ENCODE measurements at regions not wholly inside any gene's neighbourhood (a gene's known extent, or its start where the extent isn't known, plus 50 kb on each side); places are given as distances from the start of the nearest gene placed in this dataset.
"Not testable (repeated sequence)": the region's sequence is repeated elsewhere in the genome, so short reads cannot be mapped to it uniquely, and the experiment has no call there.

- intact Hi-C loops (cut with DNase I): no loop called here
- ATAC-seq: no peak
- no peak for DNase-seq (ENCODE audit: missing footprints)
Measured at GRCh38 chr15:59905176-59905575, 98.9 kb upstream of the FOXB1 start.

GRCh38 chr15:59904450-59905135, 99.5 kb upstream of the FOXB1 start:
- intact Hi-C loops (cut with DNase I): no loop called here

GRCh38 chr15:59896663-59897074, 107.4 kb upstream of the FOXB1 start:
- ATAC-seq (no peak), DNase-seq (ENCODE audit: missing footprints) (no peak)
- intact Hi-C loops (cut with DNase I): no loop called here

More at GRCh38 chr15:59904450-59905135, 99.5 kb upstream of the FOXB1 start:
- no peak for DNase-seq (ENCODE audit: missing footprints)
- ATAC-seq: no peak

GRCh38 chr15:59894835-59895234, 109.3 kb upstream of the FOXB1 start:
- intact Hi-C loops (cut with DNase I): no loop called here
- no peak for ATAC-seq
- no peak for DNase-seq (ENCODE audit: missing footprints)

GRCh38 chr15:59892985-59893384, 111.1 kb upstream of the FOXB1 start:
- intact Hi-C loops (cut with DNase I): no loop called here
- DNase-seq (ENCODE audit: missing footprints) (no peak), ATAC-seq (no peak)

GRCh38 chr15:59887870-59888269, 116.2 kb upstream of the FOXB1 start:
- DNase-seq (ENCODE audit: missing footprints); ATAC-seq; intact Hi-C loops (cut with DNase I): not testable (repeated sequence)

- DNase-seq (ENCODE audit: missing footprints) (no peak), ATAC-seq (no peak)
- intact Hi-C loops (cut with DNase I): no loop called here
Measured at GRCh38 chr15:59887211-59887610, 116.9 kb upstream of the FOXB1 start.

GRCh38 chr15:59886441-59886840, 117.7 kb upstream of the FOXB1 start:
- DNase-seq (ENCODE audit: missing footprints): no peak
- no peak for ATAC-seq
- intact Hi-C loops (cut with DNase I): no loop called here

- no peak for ATAC-seq
- intact Hi-C loops (cut with DNase I): no loop called here
- no peak for DNase-seq (ENCODE audit: missing footprints)
Measured at GRCh38 chr15:59885832-59886231, 118.3 kb upstream of the FOXB1 start.

- ATAC-seq: no peak
- intact Hi-C loops (cut with DNase I): no loop called here
- no peak for DNase-seq (ENCODE audit: missing footprints)
Measured at GRCh38 chr15:59879506-59880265, 124.4 kb upstream of the FOXB1 start.

GRCh38 chr15:59876140-59876539, 128.0 kb upstream of the FOXB1 start:
- no peak for ATAC-seq

GRCh38 chr15:59873644-59874272, 130.4 kb upstream of the FOXB1 start:
- no peak for DNase-seq (ENCODE audit: missing footprints)
- intact Hi-C loops (cut with DNase I): no loop called here

More at GRCh38 chr15:59876140-59876539, 128.0 kb upstream of the FOXB1 start:
- intact Hi-C loops (cut with DNase I): no loop called here
- DNase-seq (ENCODE audit: missing footprints): no peak

GRCh38 chr15:59867086-59867855, 136.8 kb upstream of the FOXB1 start:
- ATAC-seq (no peak), DNase-seq (ENCODE audit: missing footprints) (no peak)
- intact Hi-C loops (cut with DNase I): no loop called here

More at GRCh38 chr15:59873644-59874272, 130.4 kb upstream of the FOXB1 start:
- ATAC-seq: no peak

- ATAC-seq: no peak
- intact Hi-C loops (cut with DNase I): no loop called here
Measured at GRCh38 chr15:59866642-59867041, 137.5 kb upstream of the FOXB1 start.

GRCh38 chr15:59862191-59863155, 141.6 kb upstream of the FOXB1 start:
- ATAC-seq (no peak), DNase-seq (ENCODE audit: missing footprints) (no peak)
- intact Hi-C loops (cut with DNase I): no loop called here

More at GRCh38 chr15:59866642-59867041, 137.5 kb upstream of the FOXB1 start:
- DNase-seq (ENCODE audit: missing footprints): no peak

- intact Hi-C loops (cut with DNase I): no loop called here
- no peak for ATAC-seq
- DNase-seq (ENCODE audit: missing footprints): no peak
Measured at GRCh38 chr15:59847968-59848367, 156.1 kb upstream of the FOXB1 start.

- ATAC-seq (no peak), DNase-seq (ENCODE audit: missing footprints) (no peak)
- intact Hi-C loops (cut with DNase I): no loop called here
Measured at GRCh38 chr15:59845942-59846499, 156.9 kb upstream of the BNIP2 start.

GRCh38 chr15:59843609-59844008, 154.5 kb upstream of the BNIP2 start:
- intact Hi-C loops (cut with DNase I): no loop called here
- no peak for ATAC-seq

More at GRCh38 chr15:59843609-59844008, 154.5 kb upstream of the BNIP2 start:
- DNase-seq (ENCODE audit: missing footprints): no peak
